Colonic mucosa (tissue), 4 donors: ENCODE measurements at regions not wholly inside any gene's neighbourhood (a gene's known extent, or its start where the extent isn't known, plus 50 kb on each side); places are given as distances from the start of the nearest gene placed in this dataset.

Experiments used
- DNase-seq: peaks from one replicate; pipeline ENCODE4 v3.0.0-alpha.2; 2020
- H3K27ac ChIP-seq: fragments of 200-600 bp; one replicate; pipeline ENCODE4 v1.8.0; 2021
- H3K27me3 ChIP-seq: fragments of 200-600 bp; one replicate; pipeline ENCODE4 v1.8.0; 2021
- H3K36me3 ChIP-seq: fragments of 200-600 bp; one replicate; pipeline ENCODE4 v1.8.0; 2021
- H3K4me1 ChIP-seq: fragments of 200-600 bp; one replicate; pipeline ENCODE4 v1.8.0; 2021; ENCODE audit warnings: mild to moderate bottlenecking
- H3K4me3 ChIP-seq: fragments of 200-600 bp; one replicate; pipeline ENCODE4 v1.8.0; 2021
- H3K9ac ChIP-seq, 2 donors: one replicate each; pipeline ENCODE4 v1.7.0; 2013; ENCODE audit warnings: control low read depth in 2 of 2, low read depth in 2 of 2, low read length in 2 of 2
- H3K9me3 ChIP-seq: fragments of 200-600 bp; one replicate; pipeline ENCODE4 v1.8.0; 2021
- intact Hi-C: fragments of 100-400 bp; cut with DNase I; formaldehyde crosslinking; loops from one replicate; pipeline ENCODE4 v1.14.1; 2022
- TF ChIP-seq, protein P1 (sequence below): fragments of 200-600 bp; IDR thresholded peaks from one replicate; pipeline ENCODE4 v1.8.0; 2022; ENCODE audit warnings: antibody characterized with exemption, mild to moderate bottlenecking
- donor health status: healthy.
- donor health status: DM: no; HTN: no; CAD: no.
- donor health status: DM: no; HTN: no; CAD: no.

DNA sequence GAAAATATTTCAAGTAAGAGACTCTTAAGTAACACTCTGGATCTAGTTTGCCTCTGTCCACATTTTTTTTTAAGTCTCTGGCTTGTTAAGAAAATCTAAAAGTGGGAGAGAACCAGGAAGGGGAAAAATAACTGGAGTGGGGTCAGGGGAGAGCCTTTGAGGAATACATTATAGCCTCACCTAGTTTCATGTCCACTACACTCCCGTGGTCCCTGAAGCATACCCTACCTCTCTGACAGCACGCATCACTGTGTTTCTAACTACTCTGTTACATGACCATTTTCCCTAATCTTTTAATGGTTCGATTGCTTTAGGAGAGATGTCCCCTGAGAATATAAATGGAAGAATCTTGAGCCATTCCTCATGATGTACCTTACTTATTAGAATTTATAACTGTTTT is 318.3 kb downstream of the TMEM167A start:
- Histone ChIP-seq H3K9ac (no peak overlapping the region), H3K9me3 (no peaks in the 10 kb centered on the region), H3K4me3 (no peak overlapping the region), H3K36me3 (no peaks in the 10 kb centered on the region), H3K4me1 (no peaks in the 10 kb centered on the region), H3K27ac (no peak overlapping the region), H3K27me3 (no peaks in the 10 kb centered on the region)
- DNase-seq: no peak
- TF ChIP-seq, protein P1, sequence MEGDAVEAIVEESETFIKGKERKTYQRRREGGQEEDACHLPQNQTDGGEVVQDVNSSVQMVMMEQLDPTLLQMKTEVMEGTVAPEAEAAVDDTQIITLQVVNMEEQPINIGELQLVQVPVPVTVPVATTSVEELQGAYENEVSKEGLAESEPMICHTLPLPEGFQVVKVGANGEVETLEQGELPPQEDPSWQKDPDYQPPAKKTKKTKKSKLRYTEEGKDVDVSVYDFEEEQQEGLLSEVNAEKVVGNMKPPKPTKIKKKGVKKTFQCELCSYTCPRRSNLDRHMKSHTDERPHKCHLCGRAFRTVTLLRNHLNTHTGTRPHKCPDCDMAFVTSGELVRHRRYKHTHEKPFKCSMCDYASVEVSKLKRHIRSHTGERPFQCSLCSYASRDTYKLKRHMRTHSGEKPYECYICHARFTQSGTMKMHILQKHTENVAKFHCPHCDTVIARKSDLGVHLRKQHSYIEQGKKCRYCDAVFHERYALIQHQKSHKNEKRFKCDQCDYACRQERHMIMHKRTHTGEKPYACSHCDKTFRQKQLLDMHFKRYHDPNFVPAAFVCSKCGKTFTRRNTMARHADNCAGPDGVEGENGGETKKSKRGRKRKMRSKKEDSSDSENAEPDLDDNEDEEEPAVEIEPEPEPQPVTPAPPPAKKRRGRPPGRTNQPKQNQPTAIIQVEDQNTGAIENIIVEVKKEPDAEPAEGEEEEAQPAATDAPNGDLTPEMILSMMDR: no peak
- intact Hi-C loops: no loop called here

DNA sequence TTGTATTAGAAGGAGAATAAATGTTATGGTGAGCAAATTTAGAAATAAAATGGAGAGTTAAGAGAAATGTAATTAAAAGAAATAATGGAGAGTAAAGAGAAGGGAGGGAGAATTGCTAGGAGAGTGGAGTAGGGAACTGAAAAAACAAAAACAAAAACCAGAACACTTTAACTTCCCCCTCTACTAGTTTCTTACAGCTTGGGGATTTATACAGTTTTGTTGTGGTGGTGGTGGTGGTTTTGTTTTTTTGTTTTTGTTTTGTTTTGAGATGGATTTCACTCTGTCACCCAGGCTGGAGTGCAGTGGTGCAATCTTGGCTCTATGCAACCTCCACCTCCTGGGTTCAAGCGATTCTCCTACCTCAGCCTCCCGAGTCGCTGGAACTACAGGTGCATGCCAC is 322.4 kb downstream of the TMEM167A start:
- no peaks in the 10 kb centered on the region for H3K27me3 ChIP-seq
- H3K4me1 ChIP-seq: no peaks in the 10 kb centered on the region
- H3K9me3 ChIP-seq: no peaks in the 10 kb centered on the region
- intact Hi-C loops: no loop called here
- no peak overlapping the region for H3K27ac ChIP-seq
- no peak for DNase-seq
- no peak overlapping the region for H3K4me3 ChIP-seq
- TF ChIP-seq, protein P1: no peak
- H3K36me3 ChIP-seq: no peaks in the 10 kb centered on the region
- H3K9ac ChIP-seq: no peak overlapping the region

DNA sequence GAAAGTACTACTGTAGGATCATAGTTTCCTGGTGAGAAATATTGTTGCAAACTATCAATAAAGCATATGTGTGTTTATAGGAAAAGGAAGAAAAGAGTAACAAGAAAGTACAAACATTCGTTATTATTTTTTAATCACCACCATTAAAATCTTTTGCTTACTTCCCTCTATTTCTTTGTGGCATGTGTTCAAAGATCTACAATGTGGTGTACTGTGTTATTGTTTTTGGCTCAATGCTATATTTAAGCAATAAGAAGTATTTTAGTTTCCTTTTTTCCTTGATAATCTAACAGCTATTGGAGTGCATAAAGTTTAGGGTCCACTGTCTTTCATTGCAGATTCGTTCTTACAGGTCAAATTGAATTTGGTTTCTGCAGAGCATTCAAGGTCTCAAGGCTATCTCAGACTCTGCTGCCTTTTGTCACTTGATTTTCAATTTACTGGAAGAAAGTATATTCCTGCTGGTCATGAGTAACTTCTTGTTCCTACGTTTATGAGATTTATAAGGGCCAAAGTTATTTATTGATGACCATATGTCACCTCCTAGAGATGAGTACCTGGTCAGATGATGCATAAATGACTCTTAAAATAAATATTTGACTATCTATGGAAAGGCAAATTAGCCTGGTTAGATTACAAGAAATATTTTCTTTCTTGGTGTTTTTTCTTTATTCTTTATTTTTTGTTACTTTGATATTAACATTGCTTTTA is 323.0 kb downstream of the TMEM167A start:
- H3K27ac ChIP-seq: no peak overlapping the region
- H3K4me3 ChIP-seq: no peak overlapping the region
- no peaks in the 10 kb centered on the region for H3K4me1 ChIP-seq
- TF ChIP-seq, protein P1: no peak
- no peaks in the 10 kb centered on the region for H3K36me3 ChIP-seq
- H3K9me3 ChIP-seq: no peaks in the 10 kb centered on the region
- no peak overlapping the region for H3K9ac ChIP-seq
- H3K27me3 ChIP-seq: no peaks in the 10 kb centered on the region
- intact Hi-C loops: no loop called here
- no peak for DNase-seq

DNA sequence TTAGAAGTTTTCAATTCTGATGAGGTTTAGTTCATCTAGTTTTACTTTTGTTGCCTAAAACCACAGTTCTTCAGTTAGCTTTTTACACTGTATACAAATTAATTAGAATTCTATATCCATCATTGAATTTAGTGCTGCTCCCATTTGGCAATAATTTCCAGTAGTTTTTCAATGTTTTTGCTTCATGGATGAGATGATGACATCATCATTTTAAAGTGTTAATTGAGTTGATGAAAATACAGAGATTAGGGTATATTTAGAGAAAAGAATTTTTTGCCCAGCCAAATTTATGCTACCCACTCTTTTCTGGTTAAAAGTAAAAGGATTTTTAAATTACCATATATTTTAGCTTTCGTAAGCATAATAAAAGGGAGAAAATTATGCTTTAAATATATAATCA is 323.8 kb downstream of the TMEM167A start:
- Histone ChIP-seq H3K27me3 (no peaks in the 10 kb centered on the region), H3K9me3 (no peaks in the 10 kb centered on the region), H3K27ac (no peak overlapping the region), H3K9ac (no peak overlapping the region), H3K4me3 (no peak overlapping the region), H3K4me1 (no peaks in the 10 kb centered on the region), H3K36me3 (no peaks in the 10 kb centered on the region)
- DNase-seq: no peak
- TF ChIP-seq, protein P1: no peak
- intact Hi-C loops: no loop called here

DNA sequence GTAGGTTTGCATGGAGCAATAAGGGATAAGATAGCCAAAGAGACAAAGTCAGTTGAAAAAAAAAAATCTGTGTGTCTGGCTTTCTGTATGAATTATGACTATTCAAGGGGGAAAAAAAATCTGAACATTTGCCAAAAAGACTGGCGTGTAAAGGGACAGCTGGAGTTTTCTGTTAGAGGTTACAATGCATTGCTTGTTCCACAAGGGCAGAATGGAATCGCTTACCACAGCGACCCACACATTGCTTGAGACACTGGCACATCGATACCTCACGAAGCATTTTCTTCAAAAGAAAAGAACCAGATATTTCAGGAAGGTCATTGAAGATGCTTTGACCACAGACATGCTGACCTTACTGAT is 327.8 kb downstream of the TMEM167A start:
- no peaks in the 10 kb centered on the region for H3K4me1 ChIP-seq
- no peak overlapping the region for H3K9ac ChIP-seq
- intact Hi-C loops: no loop called here
- H3K4me3 ChIP-seq: no peak overlapping the region
- no peaks in the 10 kb centered on the region for H3K36me3 ChIP-seq
- no peaks in the 10 kb centered on the region for H3K9me3 ChIP-seq
- no peak overlapping the region for H3K27ac ChIP-seq
- DNase-seq: no peak
- TF ChIP-seq, protein P1: no peak
- H3K27me3 ChIP-seq: no peaks in the 10 kb centered on the region
